ENCODE measurements at regions not wholly inside any gene's neighbourhood (a gene's known extent, or its start where the extent isn't known, plus 50 kb on each side); places are given as distances from the start of the nearest gene placed in this dataset.

DNA sequence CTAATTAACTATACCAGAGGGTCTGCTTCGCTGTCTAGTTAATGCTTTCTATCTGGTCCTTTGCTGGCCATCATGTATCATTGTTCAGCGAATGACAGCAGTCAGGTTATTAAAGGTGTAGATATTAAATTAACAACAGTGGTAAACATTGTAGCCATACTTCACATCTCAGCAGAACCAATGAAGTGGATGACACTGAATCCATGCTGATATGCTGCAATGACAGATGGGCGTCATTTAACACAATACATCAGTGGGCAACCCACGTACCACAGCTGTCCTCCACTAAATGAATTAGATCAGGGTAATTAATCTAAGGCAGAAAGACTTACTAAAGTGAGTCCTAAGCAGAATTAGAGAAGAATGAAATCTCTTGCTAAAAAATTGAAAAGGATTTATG lies 767.2 kb downstream of the NXPH1 start:
- TF ChIP-seq ZNF274 (IDR thresholded peaks at IDR 0.05; ENCODE audit: low read depth, low read length) (no peak), POLR2AphosphoS5 (IDR thresholded peaks at IDR 0.05; ENCODE audit: low read depth, low read length) (no peak), POLR2A (IDR thresholded peaks at IDR 0.05; ENCODE audit: borderline replicate concordance, extremely low read depth, insufficient read depth, insufficient read length) (no peak), TCF7L2 (IDR thresholded peaks at IDR 0.05; ENCODE audit: borderline replicate concordance, extremely low read depth, insufficient read depth, insufficient read length) (no peak)
- TF ChIP-seq, protein P1, sequence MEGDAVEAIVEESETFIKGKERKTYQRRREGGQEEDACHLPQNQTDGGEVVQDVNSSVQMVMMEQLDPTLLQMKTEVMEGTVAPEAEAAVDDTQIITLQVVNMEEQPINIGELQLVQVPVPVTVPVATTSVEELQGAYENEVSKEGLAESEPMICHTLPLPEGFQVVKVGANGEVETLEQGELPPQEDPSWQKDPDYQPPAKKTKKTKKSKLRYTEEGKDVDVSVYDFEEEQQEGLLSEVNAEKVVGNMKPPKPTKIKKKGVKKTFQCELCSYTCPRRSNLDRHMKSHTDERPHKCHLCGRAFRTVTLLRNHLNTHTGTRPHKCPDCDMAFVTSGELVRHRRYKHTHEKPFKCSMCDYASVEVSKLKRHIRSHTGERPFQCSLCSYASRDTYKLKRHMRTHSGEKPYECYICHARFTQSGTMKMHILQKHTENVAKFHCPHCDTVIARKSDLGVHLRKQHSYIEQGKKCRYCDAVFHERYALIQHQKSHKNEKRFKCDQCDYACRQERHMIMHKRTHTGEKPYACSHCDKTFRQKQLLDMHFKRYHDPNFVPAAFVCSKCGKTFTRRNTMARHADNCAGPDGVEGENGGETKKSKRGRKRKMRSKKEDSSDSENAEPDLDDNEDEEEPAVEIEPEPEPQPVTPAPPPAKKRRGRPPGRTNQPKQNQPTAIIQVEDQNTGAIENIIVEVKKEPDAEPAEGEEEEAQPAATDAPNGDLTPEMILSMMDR (IDR thresholded peaks at IDR 0.05 in 2 of 3, conservative IDR thresholded peaks at IDR 0.05 in 1 of 3; ENCODE audit: borderline replicate concordance in 1 of 3, insufficient read depth in 1 of 3, low read depth in 2 of 3, low read length in 2 of 3), result no peak
